Fibroblast of pulmonary artery (primary cell): ENCODE measurements at regions not wholly inside any gene's neighbourhood (a gene's known extent, or its start where the extent isn't known, plus 50 kb on each side); places are given as distances from the start of the nearest gene placed in this dataset.

Experiments
- DNase-seq: peaks from one replicate; pipeline ENCODE4 v3.0.0-alpha.2; 2010; ENCODE audit warnings: low read depth
- H3K4me3 ChIP-seq: replicated peaks from 2 replicates; pipeline ENCODE4 v1.5.1; 2011; ENCODE audit warnings: low read depth, mild to moderate bottlenecking, control low read depth, low read length, moderate library complexity
- CTCF ChIP-seq: IDR thresholded peaks from 2 replicates; pipeline ENCODE4 v1.5.1; 2011; ENCODE audit warnings: mild to moderate bottlenecking, control low read depth, low read length, inconsistent platforms; ENCODE audit errors: missing control alignments

GRCh38 chr13:107883561-107884175, 331.7 kb downstream of the LIG4 start:
- no peak for TF ChIP-seq CTCF
- peak; percentile 60 for DNase-seq
- peak overlapping the region; percentile 16 for H3K4me3 ChIP-seq

DNA sequence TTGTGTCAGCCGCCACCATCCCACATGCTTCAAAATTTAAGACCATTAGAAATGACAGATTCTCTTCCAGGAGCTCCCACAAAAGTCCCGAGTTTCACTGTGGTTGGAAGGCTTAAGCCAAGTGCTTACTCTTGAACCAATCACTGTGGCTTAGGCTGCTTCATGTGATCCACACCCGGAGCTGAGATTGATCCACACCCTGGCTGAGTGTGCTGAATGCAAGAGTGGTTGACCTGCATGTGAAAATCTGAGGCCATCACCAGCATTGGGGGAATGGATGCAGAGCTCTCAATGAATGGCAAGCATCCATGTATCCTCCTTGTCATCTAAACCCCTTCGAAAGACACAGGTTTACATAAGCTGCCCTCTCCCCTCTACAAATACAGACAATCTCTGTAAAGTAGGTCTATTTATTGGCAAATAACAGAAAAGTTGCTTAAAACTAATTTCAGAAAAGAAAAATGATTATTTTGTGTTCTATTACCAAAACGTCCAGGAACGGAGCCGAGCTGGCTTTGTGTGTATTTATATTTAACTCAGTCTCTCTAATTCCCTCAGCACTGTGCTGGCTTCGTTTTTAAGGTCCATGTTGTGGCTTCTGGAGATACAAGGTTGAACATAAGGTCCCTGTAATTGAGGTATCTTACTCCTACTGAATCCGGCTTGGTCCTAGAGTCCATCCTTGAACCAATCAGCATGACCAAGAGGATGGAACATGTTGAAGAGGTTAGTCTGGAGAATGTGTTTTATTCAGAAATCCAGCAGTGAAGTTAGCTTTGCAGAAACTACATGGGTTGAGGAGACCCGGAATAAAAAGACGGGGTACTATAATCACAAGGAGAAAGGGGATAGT, 332.4 kb downstream of the LIG4 start:
- no peak for TF ChIP-seq CTCF

DNA sequence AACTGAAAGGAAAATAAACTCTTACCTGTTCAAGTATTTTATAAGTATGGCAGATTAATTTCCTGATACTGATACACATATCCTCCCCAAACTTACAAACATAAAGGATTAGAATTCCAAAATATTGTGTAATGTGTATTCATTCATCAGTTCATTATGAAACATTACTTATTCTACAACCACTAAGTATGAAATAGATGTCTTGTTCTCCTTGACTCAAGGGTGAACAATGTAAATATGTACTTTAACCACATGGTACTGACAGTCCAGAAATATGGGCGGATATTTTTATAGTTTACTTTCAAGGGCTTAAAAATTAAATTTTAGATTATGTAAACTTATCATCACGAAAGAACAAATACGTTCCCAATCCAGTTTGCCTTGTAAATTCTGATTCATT, 334.0 kb downstream of the LIG4 start:
- TF ChIP-seq CTCF, result no peak
- H3K4me3 ChIP-seq, result no peak overlapping the region
- peak; percentile 13 for DNase-seq

More for the DNA sequence above, 332.4 kb downstream of the LIG4 start:
- H3K4me3 ChIP-seq, result no peak overlapping the region
- DNase-seq, result no peak

DNA sequence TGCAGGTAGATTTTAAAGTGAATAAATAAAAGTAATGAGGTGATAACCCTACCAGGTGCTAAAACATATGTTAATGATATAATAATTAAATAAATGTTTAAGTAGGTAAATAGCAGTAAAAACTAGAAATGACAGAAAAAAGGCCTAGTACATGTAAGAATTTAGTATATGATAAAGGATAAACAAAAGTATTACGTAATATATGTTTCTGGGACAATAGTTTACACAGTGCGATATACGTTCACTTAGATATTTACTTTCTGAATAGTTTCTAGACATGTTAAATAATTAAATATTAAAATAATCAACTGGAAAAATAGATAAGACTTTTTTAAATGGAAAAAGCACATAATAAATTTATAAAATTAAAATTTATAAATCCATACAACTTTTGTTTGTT, 340.9 kb downstream of the LIG4 start:
- no peak for DNase-seq
- no peak overlapping the region for H3K4me3 ChIP-seq
- TF ChIP-seq CTCF, result no peak

- DNase-seq, result peak; percentile 4
- TF ChIP-seq CTCF, result no peak
- no peak overlapping the region for H3K4me3 ChIP-seq
These were observed 341.4 kb downstream of the LIG4 start for GRCh38 chr13:107873926-107874325.

DNA sequence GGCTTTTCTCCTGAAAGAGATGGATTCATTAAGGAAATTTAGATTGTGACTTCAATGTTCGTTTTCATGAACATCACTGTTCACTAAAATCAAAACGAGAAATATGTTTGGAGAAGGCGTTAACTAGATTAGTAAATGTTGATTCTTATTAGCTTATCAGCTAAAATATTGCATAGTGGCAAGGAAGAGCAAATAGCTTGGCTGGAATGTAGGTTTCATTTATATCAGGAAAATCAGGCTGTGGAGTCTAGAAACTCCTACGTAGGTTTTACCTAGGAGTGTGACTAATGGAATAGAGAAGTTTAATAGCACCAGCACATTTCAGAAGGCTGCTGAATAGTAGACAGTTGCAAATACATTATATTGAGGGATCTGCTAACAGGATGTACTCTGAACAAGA, 344.9 kb downstream of the LIG4 start:
- no peak overlapping the region for H3K4me3 ChIP-seq
- DNase-seq, result no peak
- TF ChIP-seq CTCF, result no peak
